ENCODE measurements at regions not wholly inside any gene's neighbourhood (a gene's known extent, or its start where the extent isn't known, plus 50 kb on each side); places are given as distances from the start of the nearest gene placed in this dataset.

DNA sequence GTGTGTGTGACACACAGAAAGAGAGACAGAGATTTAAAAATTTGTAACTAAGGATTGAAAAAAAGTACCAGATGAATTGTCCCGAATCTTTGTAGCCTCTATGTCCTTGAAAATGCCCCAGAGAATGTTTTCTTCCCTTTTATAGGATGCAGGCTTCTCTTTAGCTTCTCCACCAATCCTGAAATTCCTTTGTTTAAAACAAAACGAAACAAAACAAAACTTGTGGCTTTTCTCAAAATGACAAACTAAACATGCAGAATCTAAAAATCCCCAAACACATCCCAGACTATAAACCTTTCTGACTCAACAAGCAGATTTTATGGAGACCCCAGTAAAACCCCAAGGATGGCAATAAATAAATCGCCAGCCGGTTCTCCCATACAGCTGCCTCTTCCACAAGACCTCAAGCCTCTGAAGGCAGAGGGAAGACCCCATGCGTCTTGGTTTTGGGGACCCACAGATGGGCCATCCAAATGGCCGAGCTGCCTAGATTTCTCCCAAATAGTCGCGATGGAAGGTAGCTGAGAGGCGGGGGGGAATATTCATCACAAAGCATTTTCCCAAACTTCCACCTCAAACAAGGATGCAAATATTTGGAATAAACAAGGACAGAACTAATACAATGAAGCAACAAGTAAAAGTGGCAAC, 269.5 kb upstream of the FOXF1 start:
- Mint-ChIP-seq H3K36me3 (ENCODE audit: low read depth, unreplicated experiment) (no peaks in the 10 kb centered on the region), H3K27ac (ENCODE audit: unreplicated experiment) (no peak overlapping the region), H3K9me3 (ENCODE audit: unreplicated experiment) (peaks cover 4% of the 10 kb centered on the region), H3K27me3 (ENCODE audit: low read depth, unreplicated experiment) (peaks cover 41% of the 10 kb centered on the region), H3K4me1 (ENCODE audit: low read depth, unreplicated experiment) (no peaks in the 10 kb centered on the region), H3K4me3 (ENCODE audit: unreplicated experiment) (no peak overlapping the region)
- Histone ChIP-seq H3K79me2 (ENCODE audit: insufficient read depth, low read length) (no peaks in the 10 kb centered on the region), H3K9ac (ENCODE audit: low read length) (no peak overlapping the region), H3K4me3 (ENCODE audit: insufficient read depth, low read depth, low read length) (no peak overlapping the region), H3K9me3 (ENCODE audit: insufficient read depth, low read depth, low read length) (no peaks in the 10 kb centered on the region), H3K27ac (ENCODE audit: low read depth, low read length) (no peak overlapping the region), H3K4me1 (ENCODE audit: insufficient read depth, low read length) (no peaks in the 10 kb centered on the region), H3K27me3 (ENCODE audit: insufficient read depth, low read length) (peaks cover 21% of the 10 kb centered on the region), H3K36me3 (ENCODE audit: insufficient read depth, low read length) (no peaks in the 10 kb centered on the region), H3K4me2 (ENCODE audit: low read length) (no peak overlapping the region), H2AFZ (ENCODE audit: low read depth, low read length) (no peak overlapping the region), H4K20me1 (ENCODE audit: insufficient read depth, low read length) (no peaks in the 10 kb centered on the region)
- FAIRE-seq (no peak), DNase-seq (ENCODE audit: low read depth) (no peak)
- TF ChIP-seq, protein P1, sequence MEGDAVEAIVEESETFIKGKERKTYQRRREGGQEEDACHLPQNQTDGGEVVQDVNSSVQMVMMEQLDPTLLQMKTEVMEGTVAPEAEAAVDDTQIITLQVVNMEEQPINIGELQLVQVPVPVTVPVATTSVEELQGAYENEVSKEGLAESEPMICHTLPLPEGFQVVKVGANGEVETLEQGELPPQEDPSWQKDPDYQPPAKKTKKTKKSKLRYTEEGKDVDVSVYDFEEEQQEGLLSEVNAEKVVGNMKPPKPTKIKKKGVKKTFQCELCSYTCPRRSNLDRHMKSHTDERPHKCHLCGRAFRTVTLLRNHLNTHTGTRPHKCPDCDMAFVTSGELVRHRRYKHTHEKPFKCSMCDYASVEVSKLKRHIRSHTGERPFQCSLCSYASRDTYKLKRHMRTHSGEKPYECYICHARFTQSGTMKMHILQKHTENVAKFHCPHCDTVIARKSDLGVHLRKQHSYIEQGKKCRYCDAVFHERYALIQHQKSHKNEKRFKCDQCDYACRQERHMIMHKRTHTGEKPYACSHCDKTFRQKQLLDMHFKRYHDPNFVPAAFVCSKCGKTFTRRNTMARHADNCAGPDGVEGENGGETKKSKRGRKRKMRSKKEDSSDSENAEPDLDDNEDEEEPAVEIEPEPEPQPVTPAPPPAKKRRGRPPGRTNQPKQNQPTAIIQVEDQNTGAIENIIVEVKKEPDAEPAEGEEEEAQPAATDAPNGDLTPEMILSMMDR (IDR thresholded peaks at IDR 0.05; ENCODE audit: insufficient read depth, low read depth, low read length), result no peak
- TF ChIP-seq EZH2 (IDR thresholded peaks at IDR 0.05; ENCODE audit: insufficient read depth, low read length), result no peak

DNA sequence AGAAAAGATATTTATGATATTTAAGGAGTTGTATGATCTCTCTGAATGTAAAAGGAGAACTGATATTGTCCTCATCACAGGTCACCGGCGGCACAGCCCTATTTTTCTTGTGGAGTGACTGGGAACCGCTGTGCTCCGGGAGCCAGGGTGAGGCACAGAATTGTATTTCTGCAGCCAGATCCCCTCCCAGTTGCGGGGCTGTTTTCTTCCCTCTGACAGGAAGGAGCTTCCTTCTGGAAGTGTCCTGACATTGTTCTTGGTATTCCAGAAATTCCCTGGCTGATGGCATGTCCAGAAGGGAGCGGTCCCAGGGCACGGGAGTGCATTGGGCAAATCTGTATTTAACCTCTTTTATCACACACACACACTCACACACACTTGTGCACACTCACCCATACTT, 268.6 kb upstream of the FOXF1 start:
- TF ChIP-seq, protein P1 (IDR thresholded peaks at IDR 0.05; ENCODE audit: insufficient read depth, low read depth, low read length), result no peak
- no peak for TF ChIP-seq EZH2 (IDR thresholded peaks at IDR 0.05; ENCODE audit: insufficient read depth, low read length)
- Mint-ChIP-seq H3K9me3 (ENCODE audit: unreplicated experiment) (peaks cover 4% of the 10 kb centered on the region), H3K27me3 (ENCODE audit: low read depth, unreplicated experiment) (peaks cover 49% of the 10 kb centered on the region), H3K4me1 (ENCODE audit: low read depth, unreplicated experiment) (no peaks in the 10 kb centered on the region), H3K27ac (ENCODE audit: unreplicated experiment) (no peak overlapping the region), H3K4me3 (ENCODE audit: unreplicated experiment) (no peak overlapping the region), H3K36me3 (ENCODE audit: low read depth, unreplicated experiment) (no peaks in the 10 kb centered on the region)
- no peak overlapping the region for H3K9ac ChIP-seq (ENCODE audit: low read length)
- H3K27ac ChIP-seq (ENCODE audit: low read depth, low read length), result no peak overlapping the region
- no peak for FAIRE-seq
- H4K20me1 ChIP-seq (ENCODE audit: insufficient read depth, low read length), result no peaks in the 10 kb centered on the region
- H3K4me3 ChIP-seq (ENCODE audit: insufficient read depth, low read depth, low read length), result no peak overlapping the region
- no peak overlapping the region for H3K4me2 ChIP-seq (ENCODE audit: low read length)
- no peaks in the 10 kb centered on the region for H3K9me3 ChIP-seq (ENCODE audit: insufficient read depth, low read depth, low read length)
- H3K36me3 ChIP-seq (ENCODE audit: insufficient read depth, low read length), result no peaks in the 10 kb centered on the region
- H3K27me3 ChIP-seq (ENCODE audit: insufficient read depth, low read length), result peaks cover 21% of the 10 kb centered on the region
- no peaks in the 10 kb centered on the region for H3K4me1 ChIP-seq (ENCODE audit: insufficient read depth, low read length)
- no peaks in the 10 kb centered on the region for H3K79me2 ChIP-seq (ENCODE audit: insufficient read depth, low read length)
- H2AFZ ChIP-seq (ENCODE audit: low read depth, low read length), result no peak overlapping the region
- no peak for DNase-seq (ENCODE audit: low read depth)

Data from astrocyte (in vitro differentiated cells and primary cell).